Liver (tissue), 3 donors: ENCODE measurements at regions not wholly inside any gene's neighbourhood (a gene's known extent, or its start where the extent isn't known, plus 50 kb on each side); places are given as distances from the start of the nearest gene placed in this dataset.

ENCODE experiments used
- ATF3 ChIP-seq: IDR thresholded peaks from 2 replicates; pipeline ENCODE4 v1.6.1; 2016; ENCODE audit warnings: antibody characterized with exemption
- CTCF ChIP-seq: fragments of 150-350 bp; IDR thresholded peaks from 2 replicates; pipeline ENCODE4 v1.5.1; 2017; ENCODE audit warnings: improper control_type of control experiment, low read depth, low read length; ENCODE audit not compliant: missing input control
- EGR1 ChIP-seq, 2 donors: IDR thresholded peaks; 2 replicates each; pipeline ENCODE4 v1.6.1; 2016 to 2018; ENCODE audit warnings: antibody characterized with exemption in 2 of 2, low read depth in 2 of 2
- RAD21 ChIP-seq, 2 donors: IDR thresholded peaks; 2 replicates each; pipeline ENCODE4 v1.6.1; 2016; ENCODE audit warnings: antibody characterized with exemption in 2 of 2, mild to moderate bottlenecking in 2 of 2
- TAF1 ChIP-seq: conservative IDR thresholded peaks from 2 replicates; pipeline ENCODE4 v1.6.1; 2016; ENCODE audit warnings: antibody characterized with exemption, mild to moderate bottlenecking
- YY1 ChIP-seq: IDR thresholded peaks from 2 replicates; pipeline ENCODE4 v1.6.1; 2016; ENCODE audit warnings: antibody characterized with exemption, mild to moderate bottlenecking
- TF ChIP-seq, protein P1 (sequence below): IDR thresholded peaks from 2 replicates; pipeline ENCODE4 v1.6.1; 2016; ENCODE audit warnings: antibody characterized with exemption
- donor health status: healthy.
- donor health status: healthy.

- TF ChIP-seq CTCF (no peak), ATF3 (no peak), YY1 (no peak), EGR1 (IDR thresholded peaks at IDR 0.05; ENCODE audit: low read depth in 2 of 2) (no peak), TAF1 (no peak), RAD21 (IDR thresholded peaks at IDR 0.05) (no peak)
- TF ChIP-seq, protein P1, sequence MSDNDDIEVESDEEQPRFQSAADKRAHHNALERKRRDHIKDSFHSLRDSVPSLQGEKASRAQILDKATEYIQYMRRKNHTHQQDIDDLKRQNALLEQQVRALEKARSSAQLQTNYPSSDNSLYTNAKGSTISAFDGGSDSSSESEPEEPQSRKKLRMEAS, result no peak
Measured at GRCh38 chr2:234649951-234650350, 153.1 kb upstream of the ARL4C start.
